ENCODE measurements at regions not wholly inside any gene's neighbourhood (a gene's known extent, or its start where the extent isn't known, plus 50 kb on each side); places are given as distances from the start of the nearest gene placed in this dataset.
"Not testable (repeated sequence)": the region's sequence is repeated elsewhere in the genome, so short reads cannot be mapped to it uniquely, and the experiment has no call there.

DNA sequence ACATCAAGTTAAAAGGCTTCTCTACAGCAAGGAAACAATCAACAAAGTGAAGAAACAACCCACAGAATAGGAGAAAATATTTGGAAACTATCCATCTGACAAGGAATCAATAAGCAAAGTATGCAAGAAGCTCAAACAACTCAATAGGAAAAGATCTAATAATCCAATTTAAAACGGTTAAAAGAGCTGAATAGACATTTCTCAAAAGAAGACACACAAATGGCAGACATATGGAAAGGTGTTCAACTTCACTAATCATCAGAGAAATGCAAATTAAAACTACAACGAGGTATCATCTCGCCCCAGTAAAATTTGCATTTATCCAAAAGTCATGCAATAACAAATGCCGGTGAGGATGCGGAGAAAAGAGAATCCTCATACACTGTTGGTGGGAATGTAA is 82.2 kb upstream of the NECTIN3 start:
- no peak overlapping the region for H3K27ac ChIP-seq (ENCODE audit: low read length)
- H3K27me3 ChIP-seq (ENCODE audit: control insufficient read depth, insufficient read depth, low read length): no peaks in the 10 kb centered on the region
- H3K36me3 ChIP-seq (ENCODE audit: control insufficient read depth, insufficient read depth, low read length): no peaks in the 10 kb centered on the region
- H3K4me3 ChIP-seq (ENCODE audit: low read length): no peak overlapping the region
- no peak for DNase-seq
- H3K9me3 ChIP-seq (replicated peaks; ENCODE audit: control insufficient read depth, low read depth, low read length): peaks cover 2% of the 10 kb centered on the region
- WGBS (ENCODE audit: insufficient coverage): no CpG with 5 or more reads among the region's 5 CpGs
- no peaks in the 10 kb centered on the region for H3K4me1 ChIP-seq (ENCODE audit: control insufficient read depth, insufficient read depth, low read length)

DNA sequence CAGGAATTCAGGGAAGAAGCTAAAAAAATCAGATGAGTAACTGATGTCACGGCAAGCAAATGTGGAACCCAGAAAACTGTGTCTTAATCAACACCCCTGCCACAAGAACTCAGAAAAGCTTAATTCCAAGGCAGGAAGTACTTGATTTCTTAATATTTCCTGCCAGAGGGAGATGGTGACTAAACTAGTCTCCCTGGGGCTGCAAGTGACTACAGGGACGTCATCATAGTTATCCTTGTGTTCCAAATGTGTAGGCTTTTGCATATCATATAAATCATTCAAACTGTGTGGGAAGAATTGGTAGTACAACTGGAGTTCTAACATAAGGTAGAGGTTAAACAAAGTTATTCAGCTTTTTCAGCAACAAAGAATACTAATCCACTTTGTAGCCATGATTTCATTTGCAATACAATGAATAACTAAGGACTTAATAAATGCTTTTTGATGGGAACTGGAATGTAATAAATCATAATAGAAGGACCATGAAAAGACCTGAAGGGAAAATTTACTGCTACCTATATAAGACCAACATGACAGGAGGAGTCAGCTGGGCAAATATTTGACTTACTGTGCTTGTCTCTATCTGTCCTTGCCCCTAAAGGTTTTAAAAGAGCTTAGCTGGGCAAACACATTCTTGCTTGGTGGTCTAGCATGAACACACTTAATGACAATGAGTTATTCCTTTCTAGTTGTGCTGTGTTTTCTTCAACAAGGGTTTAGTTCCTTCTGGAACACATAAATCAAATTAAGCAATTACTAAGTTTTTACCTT is 76.0 kb upstream of the NECTIN3 start:
- H3K27ac ChIP-seq (ENCODE audit: low read length): no peak overlapping the region
- H3K27me3 ChIP-seq (ENCODE audit: control insufficient read depth, insufficient read depth, low read length): no peaks in the 10 kb centered on the region
- H3K36me3 ChIP-seq (ENCODE audit: control insufficient read depth, insufficient read depth, low read length): no peaks in the 10 kb centered on the region
- no peaks in the 10 kb centered on the region for H3K9me3 ChIP-seq (replicated peaks; ENCODE audit: control insufficient read depth, low read depth, low read length)
- no peak for DNase-seq
- no CpG with 5 or more reads among the region's 2 CpGs for WGBS (ENCODE audit: insufficient coverage)
- no peak overlapping the region for H3K4me3 ChIP-seq (ENCODE audit: low read length)
- H3K4me1 ChIP-seq (ENCODE audit: control insufficient read depth, insufficient read depth, low read length): no peaks in the 10 kb centered on the region

DNA sequence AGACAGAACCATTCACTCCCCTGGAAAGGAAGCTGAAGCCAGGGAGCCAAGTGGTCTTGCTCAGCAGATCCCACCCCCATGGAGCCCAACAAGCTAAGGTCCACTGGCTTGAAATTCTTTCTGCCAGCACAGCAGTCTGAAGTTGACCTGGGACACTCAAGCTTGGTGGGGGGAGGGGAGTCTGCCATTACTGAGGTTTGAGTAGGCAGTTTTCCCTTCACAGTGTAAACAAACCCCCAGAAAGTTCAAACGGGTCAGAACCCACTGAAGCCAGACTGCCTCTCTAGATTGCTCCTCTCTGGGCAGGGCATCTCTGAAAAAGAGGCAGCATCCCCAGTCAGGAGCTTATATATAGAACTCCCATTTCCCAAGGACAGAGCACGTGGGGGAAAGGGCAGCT is 72.8 kb upstream of the NECTIN3 start:
- not testable (repeated sequence) for H3K4me1 ChIP-seq (ENCODE audit: control insufficient read depth, insufficient read depth, low read length); H3K9me3 ChIP-seq (replicated peaks; ENCODE audit: control insufficient read depth, low read depth, low read length); H3K4me3 ChIP-seq (ENCODE audit: low read length); DNase-seq; H3K36me3 ChIP-seq (ENCODE audit: control insufficient read depth, insufficient read depth, low read length); H3K27ac ChIP-seq (ENCODE audit: low read length); H3K27me3 ChIP-seq (ENCODE audit: control insufficient read depth, insufficient read depth, low read length)
- no CpG with 5 or more reads among the region's 2 CpGs for WGBS (ENCODE audit: insufficient coverage)

DNA sequence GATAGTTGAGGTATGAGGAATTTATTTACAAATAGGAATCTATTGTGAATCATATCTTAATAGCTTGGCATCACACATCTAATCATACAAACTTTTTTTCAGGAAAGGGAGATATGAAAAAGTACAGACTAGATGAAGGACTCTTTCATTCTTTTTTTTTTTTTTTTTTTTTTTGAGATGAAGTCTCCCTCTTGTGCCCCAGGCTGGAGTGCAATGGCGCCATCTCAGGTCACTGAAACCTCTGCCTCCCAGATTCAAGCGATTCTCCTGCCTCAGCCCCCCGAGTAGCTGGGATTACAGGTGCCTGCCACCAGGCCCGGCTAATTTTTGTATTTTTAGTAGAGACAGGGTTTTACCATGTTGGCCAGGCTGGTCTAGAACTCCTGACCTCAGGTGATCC is 65.1 kb upstream of the NECTIN3 start:
- DNase-seq; H3K27ac ChIP-seq (ENCODE audit: low read length); H3K9me3 ChIP-seq (replicated peaks; ENCODE audit: control insufficient read depth, low read depth, low read length); H3K27me3 ChIP-seq (ENCODE audit: control insufficient read depth, insufficient read depth, low read length); H3K4me3 ChIP-seq (ENCODE audit: low read length); H3K4me1 ChIP-seq (ENCODE audit: control insufficient read depth, insufficient read depth, low read length); H3K36me3 ChIP-seq (ENCODE audit: control insufficient read depth, insufficient read depth, low read length): not testable (repeated sequence)
- WGBS (ENCODE audit: insufficient coverage): no CpG with 5 or more reads among the region's 4 CpGs

DNA sequence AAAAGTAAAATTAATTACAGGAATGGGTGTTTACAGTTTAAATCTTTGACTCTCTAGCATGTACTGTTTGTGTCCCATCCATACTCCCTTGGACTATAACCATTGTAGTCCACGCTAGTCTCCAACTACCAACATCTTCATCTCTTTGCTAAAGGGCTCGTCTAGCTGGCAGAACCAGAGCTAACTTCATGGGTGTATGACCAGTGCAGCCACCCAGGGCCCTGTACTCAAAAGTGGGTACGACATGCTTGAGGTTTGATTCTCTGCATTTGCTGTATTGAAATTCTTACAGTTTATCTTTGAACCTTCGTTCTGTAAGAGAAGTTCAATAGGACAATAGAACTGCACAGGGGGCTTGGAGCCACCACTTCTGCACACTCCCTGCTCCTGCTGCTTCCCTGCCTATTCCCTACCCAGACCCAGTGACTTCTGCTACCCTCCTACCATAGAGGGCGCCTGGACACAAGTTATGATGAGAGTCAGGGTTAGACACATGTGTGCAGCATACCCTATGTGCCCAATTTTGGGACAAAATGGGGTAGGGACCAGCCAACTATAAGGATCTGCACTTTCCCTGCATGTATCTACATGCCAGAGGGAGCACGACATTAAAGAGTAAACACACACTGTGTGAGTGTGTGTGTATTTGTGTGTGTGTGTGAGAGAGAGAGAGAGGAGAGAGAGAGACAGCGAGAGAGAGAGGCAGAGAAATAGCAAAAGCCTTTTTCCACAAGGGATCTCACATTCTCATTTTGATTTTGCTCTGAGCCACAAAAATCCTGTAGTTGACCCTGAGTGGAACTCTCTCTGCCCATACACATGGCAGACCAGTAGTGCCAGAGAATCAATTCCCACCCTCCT is 59.0 kb upstream of the NECTIN3 start:
- DNase-seq: peak; percentile 4
- no peak overlapping the region for H3K27ac ChIP-seq (ENCODE audit: low read length)
- H3K36me3 ChIP-seq (ENCODE audit: control insufficient read depth, insufficient read depth, low read length): no peaks in the 10 kb centered on the region
- H3K9me3 ChIP-seq (replicated peaks; ENCODE audit: control insufficient read depth, low read depth, low read length): no peaks in the 10 kb centered on the region
- no peak overlapping the region for H3K4me3 ChIP-seq (ENCODE audit: low read length)
- WGBS (ENCODE audit: insufficient coverage): 69% methylated on average over 4 of the region's 7 CpGs
- no peaks in the 10 kb centered on the region for H3K4me1 ChIP-seq (ENCODE audit: control insufficient read depth, insufficient read depth, low read length)
- H3K27me3 ChIP-seq (ENCODE audit: control insufficient read depth, insufficient read depth, low read length): no peaks in the 10 kb centered on the region

Data from muscle of leg (tissue), 3 donors.